GM10266 (cell line): ENCODE measurements at regions not wholly inside any gene's neighbourhood (a gene's known extent, or its start where the extent isn't known, plus 50 kb on each side); places are given as distances from the start of the nearest gene placed in this dataset.

Experiments
- DNase-seq: peaks from one replicate; pipeline ENCODE4 v3.0.0; 2012; ENCODE audit errors: extremely low spot score
- CTCF ChIP-seq: IDR thresholded peaks from 2 replicates; pipeline ENCODE4 v1.5.1; 2012; ENCODE audit warnings: mild to moderate bottlenecking, low read depth; ENCODE audit not compliant: control insufficient read depth, insufficient read depth; ENCODE audit errors: missing control alignments

GRCh38 chr1:172971241-172971640 is 79.5 kb downstream of the TNFSF18 start:
- no peak for TF ChIP-seq CTCF
- DNase-seq, result no peak

- no peak for TF ChIP-seq CTCF
- no peak for DNase-seq
Measured at GRCh38 chr1:172972258-172972657, 78.5 kb downstream of the TNFSF18 start.

- no peak for TF ChIP-seq CTCF
- no peak for DNase-seq
Measured at GRCh38 chr1:172973424-172973823, 77.3 kb downstream of the TNFSF18 start.

- DNase-seq, result no peak
- no peak for TF ChIP-seq CTCF
Measured at GRCh38 chr1:172976222-172977041, 74.3 kb downstream of the TNFSF18 start.

- no peak for DNase-seq
- TF ChIP-seq CTCF, result no peak
Measured at GRCh38 chr1:172977296-172978017, 73.3 kb downstream of the TNFSF18 start.

- no peak for TF ChIP-seq CTCF
- DNase-seq, result no peak
Measured at GRCh38 chr1:172978595-172978994, 72.1 kb downstream of the TNFSF18 start.

GRCh38 chr1:172979828-172980227 is 70.9 kb downstream of the TNFSF18 start:
- no peak for TF ChIP-seq CTCF
- DNase-seq, result no peak
